ENCODE measurements at regions not wholly inside any gene's neighbourhood (a gene's known extent, or its start where the extent isn't known, plus 50 kb on each side); places are given as distances from the start of the nearest gene placed in this dataset.

GRCh38 chr3:34925851-34926250 lies 713.5 kb upstream of the ARPP21 start:
- DNase-seq = no peak

GRCh38 chr3:34929036-34929435 lies 710.3 kb upstream of the ARPP21 start:
- DNase-seq = no peak

- no peak for DNase-seq
These were observed 704.7 kb upstream of the ARPP21 start for GRCh38 chr3:34934660-34935059.

GRCh38 chr3:34938784-34939183 lies 700.5 kb upstream of the ARPP21 start:
- DNase-seq = no peak

GRCh38 chr3:34942256-34942655 lies 697.1 kb upstream of the ARPP21 start:
- DNase-seq = no peak

DNA sequence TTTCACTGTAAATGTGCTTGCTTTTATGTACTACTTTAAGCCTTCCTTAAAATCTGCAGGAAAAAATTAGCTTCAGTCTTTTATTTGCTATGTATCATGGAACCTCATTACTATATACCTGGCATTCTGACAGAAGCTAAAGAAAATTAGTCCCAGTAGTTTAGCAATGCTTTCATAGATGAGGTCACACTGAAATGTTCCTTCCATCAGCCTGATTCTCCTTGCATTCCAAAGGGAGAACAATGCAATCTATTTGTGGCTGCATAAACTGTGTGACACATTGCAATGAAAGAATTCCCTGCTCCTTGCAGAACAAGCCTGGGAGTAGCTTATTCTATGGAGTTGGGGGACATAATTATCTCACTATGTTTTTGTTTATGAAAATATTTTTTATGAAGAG lies 691.5 kb upstream of the ARPP21 start:
- no peak for DNase-seq

GRCh38 chr3:34948517-34948916 lies 690.8 kb upstream of the ARPP21 start:
- DNase-seq = no peak

DNA sequence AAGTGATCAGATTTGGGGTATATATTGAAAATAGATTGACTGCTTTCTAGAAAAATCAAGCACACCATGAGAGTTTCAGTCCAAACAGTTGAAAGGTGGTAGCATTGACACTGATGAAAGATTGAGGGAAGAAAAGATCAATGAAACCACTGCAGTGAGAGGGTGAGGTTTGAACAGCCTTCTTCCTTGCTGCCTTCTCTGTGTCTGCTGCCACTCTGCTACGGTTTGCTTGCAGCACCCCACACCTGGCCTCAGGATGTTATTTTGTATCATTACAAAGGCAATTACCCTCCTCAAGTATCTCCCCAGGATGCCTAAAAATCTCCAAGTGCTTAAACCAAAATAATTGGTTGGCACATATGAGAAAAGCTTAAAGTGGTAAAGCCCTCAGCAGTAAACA lies 683.6 kb upstream of the ARPP21 start:
- DNase-seq = no peak

- no peak for DNase-seq
These were observed 682.8 kb upstream of the ARPP21 start for GRCh38 chr3:34956511-34956910.

- DNase-seq = no peak
These were observed 681.6 kb upstream of the ARPP21 start for GRCh38 chr3:34957677-34958076.

- no peak for DNase-seq
These were observed 669.8 kb upstream of the ARPP21 start for GRCh38 chr3:34969513-34969912.

- DNase-seq = no peak
These were observed 666.8 kb upstream of the ARPP21 start for GRCh38 chr3:34972481-34972880.

- DNase-seq = no peak
These were observed 665.7 kb upstream of the ARPP21 start for GRCh38 chr3:34973586-34973985.

DNA sequence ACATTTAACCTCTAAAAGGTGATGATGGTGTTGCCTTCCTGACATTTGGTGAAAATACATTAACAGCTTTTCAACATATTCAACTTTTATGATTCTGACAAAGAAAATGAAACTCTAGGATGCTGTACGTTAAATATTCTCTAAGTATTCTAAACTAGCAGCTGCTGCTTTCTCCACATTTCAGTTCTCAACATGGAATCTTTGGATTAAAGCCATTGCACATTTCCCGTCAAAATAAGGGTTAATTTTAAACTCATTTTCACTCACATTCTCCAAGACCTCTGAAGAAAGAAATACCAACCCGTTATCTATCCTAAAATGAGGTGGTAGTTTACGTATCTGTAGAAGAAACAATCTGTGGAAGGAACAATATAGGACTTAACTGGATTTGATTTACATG lies 655.7 kb upstream of the ARPP21 start:
- no peak for DNase-seq

DNA sequence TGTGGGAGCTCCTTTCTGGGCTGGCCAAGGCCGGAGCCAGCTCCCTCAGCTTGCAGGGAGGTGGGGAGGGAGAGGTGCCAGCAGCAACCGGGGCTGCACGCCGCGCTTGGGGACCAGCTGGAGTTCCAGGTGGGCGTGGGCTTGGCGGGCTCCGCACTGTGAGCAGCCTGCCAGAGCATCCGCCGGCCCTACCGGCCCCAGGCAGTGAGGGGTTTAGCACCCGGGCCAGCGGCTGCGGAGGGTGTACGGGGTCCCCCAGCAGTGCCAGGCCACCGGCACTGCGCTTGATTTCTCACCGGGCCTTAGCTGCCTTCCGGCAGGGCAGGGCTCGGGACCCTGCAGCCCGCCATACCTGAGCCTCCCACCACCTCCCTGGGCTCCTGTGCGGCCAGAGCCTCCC lies 651.0 kb upstream of the ARPP21 start:
- no peak for DNase-seq

DNA sequence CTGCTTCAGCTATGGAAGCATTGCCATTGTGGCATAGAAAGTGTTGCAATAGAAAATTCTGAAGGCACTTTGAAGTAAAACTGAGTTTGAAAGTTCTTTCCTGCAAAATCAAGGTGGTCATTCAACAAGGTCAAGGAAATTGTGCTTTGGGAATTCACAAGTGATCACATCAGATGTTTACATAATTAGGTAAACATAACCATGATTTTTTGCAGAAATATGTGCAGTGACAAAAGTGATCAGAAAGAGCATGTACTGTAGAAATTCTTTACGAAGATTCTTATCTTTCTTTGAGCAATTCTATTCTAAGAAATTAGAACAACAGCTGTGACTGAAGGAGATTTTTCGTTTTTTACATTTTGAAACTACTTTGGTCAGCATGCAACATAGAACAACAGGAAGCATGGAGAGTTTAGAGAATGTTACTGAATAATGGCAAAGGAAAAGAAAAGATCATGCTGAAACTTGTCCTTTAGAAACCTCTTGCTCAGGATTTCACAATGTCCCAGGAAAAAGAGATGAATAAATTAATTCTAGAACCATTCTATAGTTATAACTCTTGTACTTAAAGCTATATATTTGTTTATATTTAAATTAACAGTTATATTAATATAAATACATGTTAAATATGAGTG lies 643.4 kb upstream of the ARPP21 start:
- no peak for DNase-seq

- no peak for DNase-seq
These were observed 640.4 kb upstream of the ARPP21 start for GRCh38 chr3:34998902-34999301.

GRCh38 chr3:35012214-35012613 lies 627.1 kb upstream of the ARPP21 start:
- DNase-seq = no peak

DNA sequence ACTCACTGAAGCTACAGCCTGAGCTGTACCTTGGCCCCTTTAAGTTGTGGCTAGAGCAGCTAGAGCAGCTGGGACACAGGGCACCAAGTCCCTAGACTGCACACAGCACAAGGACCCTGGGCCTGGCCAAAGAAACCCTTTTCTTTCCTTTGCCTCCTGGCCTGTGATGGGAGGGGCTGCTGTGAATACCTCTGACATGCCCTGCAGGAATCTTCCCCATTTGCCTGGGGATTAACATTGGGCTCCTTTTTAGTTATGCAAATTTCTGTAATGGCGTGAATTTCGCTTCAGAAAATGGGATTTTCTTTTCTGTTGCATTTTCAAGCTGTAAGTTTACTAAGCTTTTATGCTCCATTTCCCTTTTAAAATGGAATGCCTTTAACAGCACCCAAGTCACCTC lies 611.2 kb upstream of the ARPP21 start:
- DNase-seq = no peak

DNA sequence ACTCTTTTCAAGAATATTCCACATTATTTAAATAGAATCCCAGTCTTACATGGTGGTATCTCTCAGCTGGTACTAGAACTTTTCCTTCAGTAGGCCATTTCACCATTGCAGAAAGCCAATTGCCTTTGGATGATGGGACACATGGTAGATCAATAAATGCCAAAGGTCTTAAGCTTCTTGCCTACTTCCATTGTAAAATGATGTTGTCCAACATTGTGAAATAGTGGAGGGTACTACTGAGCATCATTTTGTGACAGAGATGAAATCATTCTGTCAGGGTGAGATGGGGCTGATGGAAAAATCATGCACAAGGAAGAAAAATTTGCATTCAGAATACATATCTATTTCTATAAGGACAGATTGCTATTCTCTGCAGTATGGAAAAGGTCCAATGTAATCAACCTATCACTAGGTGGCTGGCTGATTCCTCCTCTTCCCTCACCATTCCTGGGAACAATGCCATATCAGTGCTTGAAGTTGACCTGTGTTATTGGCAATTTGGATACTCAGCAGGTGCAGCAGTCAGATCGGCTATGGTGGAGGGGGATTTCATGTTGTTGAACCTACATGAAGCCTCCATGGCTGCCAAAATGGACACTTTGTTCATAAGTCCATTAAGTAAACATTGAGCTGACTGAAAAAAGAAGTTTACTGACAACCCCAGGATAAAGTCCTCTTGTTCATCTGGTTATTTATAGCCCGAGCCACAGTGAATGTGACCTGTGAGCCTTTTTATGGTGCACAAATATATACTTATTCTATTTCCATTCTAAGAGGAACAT lies 596.9 kb upstream of the ARPP21 start:
- DNase-seq = no peak

DNA sequence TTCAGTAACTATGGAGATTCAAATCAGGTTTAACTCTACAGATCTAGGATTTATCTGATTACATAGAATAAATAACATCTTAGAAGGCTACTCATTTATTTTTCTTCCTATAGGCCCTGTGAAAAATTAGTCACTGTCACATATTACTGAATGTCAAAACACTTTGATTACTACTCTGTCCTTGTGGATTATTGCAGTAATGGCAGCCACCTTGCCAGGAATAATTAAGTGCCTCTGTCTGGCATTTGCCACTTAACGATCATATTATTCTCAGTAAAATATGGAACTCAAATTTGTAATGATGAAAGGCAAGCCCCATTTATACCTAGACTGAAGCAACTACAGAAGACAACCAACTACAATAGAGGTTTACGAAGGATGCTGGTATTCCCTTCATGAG lies 596.3 kb upstream of the ARPP21 start:
- DNase-seq = no peak

GRCh38 chr3:35044190-35044589 lies 595.1 kb upstream of the ARPP21 start:
- DNase-seq = no peak

DNA sequence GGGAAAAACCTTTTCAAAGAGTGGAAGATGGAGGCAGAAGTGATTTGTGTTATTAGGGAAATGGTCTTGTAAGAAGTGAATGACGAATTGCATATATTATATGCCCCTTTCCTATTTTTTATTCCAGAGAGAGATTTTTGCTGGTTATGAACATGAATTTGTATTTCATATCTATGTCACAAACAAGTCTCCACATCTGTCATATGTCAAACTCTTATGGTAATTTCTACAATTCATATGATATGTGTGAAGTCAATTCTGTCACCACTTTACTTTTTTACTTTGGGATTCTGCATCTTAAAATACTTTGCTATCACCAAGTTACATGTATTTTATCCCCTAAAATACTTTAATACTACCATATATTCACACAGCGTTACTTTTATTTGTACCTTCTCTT lies 594.2 kb upstream of the ARPP21 start:
- no peak for DNase-seq

DNA sequence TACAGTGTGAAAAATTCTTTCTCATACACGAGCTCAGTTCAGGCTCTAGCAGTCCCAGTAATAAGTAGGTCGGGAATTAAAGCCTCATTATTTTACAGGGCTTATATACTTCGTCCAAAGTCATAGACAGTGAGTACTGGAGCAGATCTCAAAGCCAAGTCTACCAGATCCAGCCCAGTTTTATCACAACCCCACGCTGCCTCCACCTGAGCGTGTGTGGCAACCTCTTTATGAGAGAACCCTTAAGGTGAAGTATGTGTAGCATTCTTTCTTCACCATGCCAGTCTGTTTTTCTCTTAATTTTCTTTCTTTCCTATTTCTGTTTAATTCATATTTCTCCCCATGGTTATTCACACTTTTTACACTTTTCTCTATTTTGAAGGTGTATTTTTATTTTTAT lies 574.6 kb upstream of the ARPP21 start:
- no peak for DNase-seq

- DNase-seq = no peak
These were observed 573.4 kb upstream of the ARPP21 start for GRCh38 chr3:35065891-35066290.
